Fibroblast of pulmonary artery (primary cell): ENCODE measurements at regions not wholly inside any gene's neighbourhood (a gene's known extent, or its start where the extent isn't known, plus 50 kb on each side); places are given as distances from the start of the nearest gene placed in this dataset.

ENCODE experiments used
- DNase-seq: peaks from one replicate; pipeline ENCODE4 v3.0.0-alpha.2; 2010; ENCODE audit warnings: low read depth
- H3K4me3 ChIP-seq: replicated peaks from 2 replicates; pipeline ENCODE4 v1.5.1; 2011; ENCODE audit warnings: low read depth, mild to moderate bottlenecking, control low read depth, low read length, moderate library complexity
- CTCF ChIP-seq: IDR thresholded peaks from 2 replicates; pipeline ENCODE4 v1.5.1; 2011; ENCODE audit warnings: mild to moderate bottlenecking, control low read depth, low read length, inconsistent platforms; ENCODE audit errors: missing control alignments

- no peak for TF ChIP-seq CTCF
- DNase-seq: no peak
- no peak overlapping the region for H3K4me3 ChIP-seq
These were observed 365.9 kb upstream of the ZMIZ1 start for GRCh38 chr10:78702876-78703275.

DNA sequence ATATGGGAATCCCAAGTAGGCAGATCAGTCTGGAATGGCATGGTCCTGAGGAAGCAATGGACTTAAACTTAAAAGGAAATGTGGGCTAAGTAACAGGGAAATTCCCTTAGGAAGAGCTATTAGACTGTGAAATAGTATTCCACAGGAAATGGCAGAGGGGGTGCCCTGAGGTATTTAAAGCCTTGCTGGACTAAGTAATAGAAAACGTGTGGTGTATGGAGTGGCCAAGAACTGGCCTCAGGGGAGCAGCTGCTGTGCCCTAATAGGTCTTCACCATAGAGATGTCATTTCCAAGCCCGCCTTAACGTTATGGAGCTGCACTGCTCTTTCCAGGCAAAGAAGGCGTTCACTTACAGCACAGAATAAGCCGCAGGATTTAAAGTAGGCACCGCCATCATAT, 365.2 kb upstream of the ZMIZ1 start:
- TF ChIP-seq CTCF: no peak
- DNase-seq: peak; percentile 6

GRCh38 chr10:78706256-78706655, 362.5 kb upstream of the ZMIZ1 start:
- H3K4me3 ChIP-seq: no peak overlapping the region
- TF ChIP-seq CTCF: no peak
- DNase-seq: no peak

More for the DNA sequence above, 365.2 kb upstream of the ZMIZ1 start:
- H3K4me3 ChIP-seq: no peak overlapping the region

DNA sequence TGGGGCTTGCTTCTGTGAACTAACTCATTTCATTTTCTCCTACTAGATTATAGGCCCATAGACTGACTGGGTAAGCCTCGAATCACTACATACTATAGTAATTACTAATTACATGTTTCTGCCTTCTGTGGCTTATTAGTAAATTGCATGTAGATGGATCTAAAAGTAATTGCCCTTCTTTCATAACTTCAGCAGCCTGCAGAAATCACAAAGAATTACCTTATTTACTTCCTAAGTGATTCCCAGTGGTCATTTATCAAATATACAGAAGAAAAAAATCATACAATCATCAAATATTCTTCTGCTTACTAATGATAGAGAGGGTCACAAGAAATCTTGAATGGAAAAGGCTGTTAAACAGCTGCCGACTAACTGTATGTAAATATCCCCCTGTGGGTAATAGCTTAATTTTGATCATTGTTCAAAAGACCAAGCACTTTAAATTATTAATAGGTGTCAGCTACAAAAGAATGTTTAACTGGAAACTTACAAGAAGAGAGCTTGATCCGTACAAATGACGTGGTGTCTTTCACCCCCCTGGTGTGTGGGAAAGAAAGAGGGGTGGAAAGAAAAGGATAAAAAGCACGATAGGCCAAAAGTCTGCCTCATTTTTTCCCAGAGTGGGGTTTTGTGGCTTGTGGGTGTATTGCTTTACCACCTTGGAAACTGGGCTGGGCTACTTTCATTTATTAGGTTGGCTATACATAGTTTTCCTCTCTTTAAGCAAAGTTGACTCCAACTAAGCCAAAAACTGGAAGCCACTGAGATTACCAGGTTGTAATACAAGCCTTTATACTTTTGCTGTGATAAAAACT, 361.8 kb upstream of the ZMIZ1 start:
- DNase-seq: no peak
- no peak for TF ChIP-seq CTCF
- H3K4me3 ChIP-seq: no peak overlapping the region

DNA sequence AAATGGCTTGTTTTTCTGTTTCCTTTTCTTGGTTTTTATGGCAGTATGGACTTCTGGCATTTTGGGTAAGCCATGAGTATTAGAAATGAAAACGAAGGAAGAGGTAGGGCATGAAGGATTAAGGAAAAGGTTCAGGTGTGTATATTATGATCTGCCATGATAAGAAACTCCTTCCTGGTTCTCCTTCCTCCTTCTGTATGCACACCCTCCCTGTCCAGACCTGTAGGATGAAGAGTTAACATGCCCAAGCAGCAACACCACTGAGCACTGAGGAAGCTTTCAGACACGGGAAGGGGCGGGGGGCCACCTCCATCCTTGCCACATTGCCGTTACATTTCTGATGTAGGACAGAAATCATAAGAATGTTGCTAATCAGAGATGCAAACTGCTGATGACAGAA, 361.0 kb upstream of the ZMIZ1 start:
- no peak overlapping the region for H3K4me3 ChIP-seq
- DNase-seq: no peak

DNA sequence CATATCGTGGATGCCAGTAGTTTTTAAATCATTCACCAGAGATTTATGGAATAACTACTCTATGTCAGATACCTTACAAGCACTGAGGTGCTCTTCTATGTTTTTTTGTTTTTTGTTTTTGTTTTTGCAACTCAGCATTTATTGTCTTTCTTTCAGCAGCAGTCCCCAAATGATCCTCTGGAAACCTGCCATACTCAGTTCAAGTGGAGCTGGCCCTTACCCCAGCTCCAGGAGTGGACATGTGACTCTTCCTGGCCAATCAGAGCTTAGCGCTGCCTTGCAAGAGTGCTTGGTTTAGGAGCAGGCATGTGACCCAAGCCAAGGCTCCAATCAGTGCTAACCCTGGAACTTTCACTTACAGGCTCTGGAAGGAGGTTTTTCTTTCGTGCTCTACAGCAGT, 356.6 kb upstream of the ZMIZ1 start:
- DNase-seq: no peak
- H3K4me3 ChIP-seq: no peak overlapping the region
- no peak for TF ChIP-seq CTCF

More for the DNA sequence above, 361.0 kb upstream of the ZMIZ1 start:
- TF ChIP-seq CTCF: no peak

GRCh38 chr10:78713659-78714058, 355.1 kb upstream of the ZMIZ1 start:
- no peak for DNase-seq

More at GRCh38 chr10:78713659-78714058, 355.1 kb upstream of the ZMIZ1 start:
- TF ChIP-seq CTCF: no peak
- no peak overlapping the region for H3K4me3 ChIP-seq
